NCI-H69 (cell line): ENCODE measurements at regions not wholly inside any gene's neighbourhood (a gene's known extent, or its start where the extent isn't known, plus 50 kb on each side); places are given as distances from the start of the nearest gene placed in this dataset.

Experiments
- DNase-seq: peaks from one replicate; lab custom pipeline; 2025; lab: John Stamatoyannopoulos, UW

DNA sequence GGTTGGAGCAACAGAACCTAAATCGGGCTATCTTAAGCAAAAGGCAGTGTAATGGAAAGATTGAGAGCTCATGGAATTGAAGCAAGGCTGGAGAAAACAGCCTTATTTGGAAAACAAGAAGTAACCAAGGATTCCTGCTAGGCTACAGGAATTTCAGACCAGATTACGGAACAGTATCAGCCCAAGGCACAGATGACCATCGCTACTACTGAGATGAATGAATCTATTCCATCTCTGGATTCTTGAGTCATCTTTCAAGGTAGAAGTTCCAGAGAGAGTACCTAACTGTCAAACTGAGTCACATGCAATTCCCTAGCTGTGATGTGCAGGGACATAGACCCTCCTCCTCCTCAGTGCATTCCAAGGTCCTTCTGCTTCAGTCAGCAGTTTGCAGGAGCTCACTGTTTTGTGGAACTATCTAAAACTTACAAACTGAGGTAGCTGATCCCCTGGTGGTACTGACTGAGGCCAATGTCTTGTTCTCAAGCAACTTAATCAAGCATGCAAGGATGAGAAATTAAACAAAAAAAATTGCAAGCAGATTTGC is 62.0 kb upstream of the SMLR1 start:
- DNase-seq, result no peak

DNA sequence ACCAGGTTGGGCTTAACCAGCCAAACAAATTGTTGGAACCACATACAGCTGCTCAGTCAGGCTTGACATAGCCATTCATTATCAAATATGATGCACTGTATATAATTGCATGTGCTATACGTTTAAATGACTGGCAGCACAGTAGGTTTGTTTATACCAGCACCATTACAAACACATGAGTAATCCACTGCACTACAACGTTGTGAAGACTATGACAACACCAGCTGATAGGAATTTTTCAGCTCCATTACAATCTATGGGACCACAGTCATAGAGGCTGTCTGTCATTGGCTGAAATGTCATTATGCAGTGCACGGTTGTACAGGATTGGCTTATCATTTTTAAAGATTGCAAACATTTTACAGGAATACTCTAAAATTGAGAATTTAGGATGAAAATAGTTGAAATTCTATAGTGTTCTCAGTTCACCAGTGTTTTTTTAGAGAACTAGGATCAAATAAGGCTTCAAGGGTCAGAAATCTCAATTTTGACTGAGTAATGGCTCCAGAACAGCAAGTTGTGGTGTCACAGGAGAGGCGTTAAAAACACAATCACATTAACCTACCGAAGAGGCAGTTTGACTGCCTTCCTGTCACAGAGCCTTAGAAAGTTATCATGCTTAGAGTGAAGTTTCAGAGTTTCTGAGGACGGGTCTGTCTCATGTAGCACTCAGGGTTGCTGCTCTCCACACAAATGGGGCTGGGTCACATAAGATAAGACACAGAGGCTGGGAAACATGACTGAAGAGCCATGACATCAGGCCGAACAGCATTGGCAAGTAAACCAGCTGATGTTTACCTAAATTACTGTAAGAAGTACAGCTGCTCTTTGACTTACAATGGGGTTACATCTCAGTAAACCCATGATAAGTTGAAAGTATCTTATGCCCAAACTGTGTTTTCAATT is 60.7 kb upstream of the SMLR1 start:
- DNase-seq, result no peak

DNA sequence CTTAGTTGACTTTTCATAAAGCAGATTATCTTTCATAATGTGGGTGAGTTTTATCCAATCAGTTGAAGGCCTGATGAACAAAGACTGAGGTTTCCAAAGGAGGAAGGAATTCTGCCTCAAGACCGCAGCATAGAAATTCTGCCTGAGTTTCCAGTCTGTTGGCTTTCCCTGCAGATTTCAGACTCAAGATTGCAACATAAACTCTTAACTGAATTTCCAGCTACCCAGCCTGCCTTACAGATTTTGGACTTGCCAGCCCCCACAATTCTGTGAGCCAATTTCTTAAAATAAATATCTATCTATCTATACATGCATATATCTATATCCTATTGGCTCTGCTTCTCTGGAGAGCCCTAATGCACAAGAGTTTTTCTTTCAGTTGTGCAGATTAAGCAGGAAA is 57.3 kb upstream of the SMLR1 start:
- DNase-seq, result no peak

DNA sequence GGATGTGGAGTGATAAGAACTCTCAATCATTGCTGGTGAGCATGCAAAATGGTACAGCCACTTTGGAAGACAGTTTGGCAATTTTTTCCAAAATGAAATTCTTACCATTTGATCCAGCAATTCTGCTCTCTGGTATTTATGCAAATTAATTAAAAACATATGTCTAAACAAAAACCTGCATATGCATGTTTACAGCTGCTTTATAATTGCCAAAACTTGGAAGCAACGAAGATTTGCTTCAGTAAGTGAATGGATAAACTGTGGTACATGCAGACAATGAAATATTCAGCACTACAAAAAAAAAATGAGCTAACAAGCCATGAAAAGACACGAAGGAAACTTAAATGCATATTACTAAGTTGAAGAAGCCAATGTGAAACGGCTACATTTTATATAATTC is 55.5 kb upstream of the SMLR1 start:
- DNase-seq, result no peak

DNA sequence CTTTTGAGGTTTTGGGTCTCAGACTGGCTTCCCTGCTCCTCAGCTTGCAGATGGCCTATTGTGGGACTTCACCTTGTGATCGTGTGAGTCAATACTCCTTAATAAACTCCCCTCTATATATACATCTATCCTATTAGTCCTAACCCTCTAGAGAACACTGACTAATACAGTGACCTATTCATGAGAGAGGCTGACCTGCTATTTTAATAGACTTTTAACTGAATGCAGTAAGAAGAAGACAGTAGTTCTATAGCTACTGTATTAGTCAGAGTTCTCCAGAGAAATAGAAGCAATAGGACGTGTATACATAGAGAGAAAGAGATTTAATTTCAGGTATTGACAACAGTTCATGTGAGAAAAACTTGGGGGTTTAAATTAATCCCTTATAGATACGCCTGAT is 53.3 kb upstream of the SMLR1 start:
- no peak for DNase-seq

DNA sequence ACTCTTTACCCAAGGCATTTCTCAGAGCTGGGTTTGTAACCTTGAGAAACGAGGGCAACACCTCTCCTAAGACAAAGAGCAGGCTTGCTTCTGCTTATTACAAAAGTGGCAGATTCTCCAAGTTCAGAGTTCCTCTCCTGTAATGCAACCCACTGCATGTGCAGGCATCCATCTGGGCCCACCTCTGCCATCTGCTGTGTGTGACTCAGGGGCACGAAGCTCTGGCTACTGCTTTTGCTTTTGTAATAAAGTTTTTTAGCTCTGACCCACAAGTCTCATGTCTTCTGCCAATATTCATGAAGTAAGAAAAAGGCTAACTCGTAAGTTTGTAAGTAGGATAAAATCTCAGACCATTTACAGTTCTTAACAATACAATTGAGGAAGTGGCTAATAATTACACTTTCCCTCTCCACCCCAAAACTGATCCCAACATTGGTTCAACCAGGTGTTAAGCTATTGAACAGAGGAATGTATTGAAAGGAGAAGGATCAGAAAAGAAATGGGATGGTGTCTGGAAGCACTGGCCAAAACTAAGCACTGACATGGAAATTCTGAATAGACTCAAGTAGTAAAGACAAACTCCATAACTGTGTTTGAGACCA is 51.7 kb upstream of the SMLR1 start:
- DNase-seq, result no peak

DNA sequence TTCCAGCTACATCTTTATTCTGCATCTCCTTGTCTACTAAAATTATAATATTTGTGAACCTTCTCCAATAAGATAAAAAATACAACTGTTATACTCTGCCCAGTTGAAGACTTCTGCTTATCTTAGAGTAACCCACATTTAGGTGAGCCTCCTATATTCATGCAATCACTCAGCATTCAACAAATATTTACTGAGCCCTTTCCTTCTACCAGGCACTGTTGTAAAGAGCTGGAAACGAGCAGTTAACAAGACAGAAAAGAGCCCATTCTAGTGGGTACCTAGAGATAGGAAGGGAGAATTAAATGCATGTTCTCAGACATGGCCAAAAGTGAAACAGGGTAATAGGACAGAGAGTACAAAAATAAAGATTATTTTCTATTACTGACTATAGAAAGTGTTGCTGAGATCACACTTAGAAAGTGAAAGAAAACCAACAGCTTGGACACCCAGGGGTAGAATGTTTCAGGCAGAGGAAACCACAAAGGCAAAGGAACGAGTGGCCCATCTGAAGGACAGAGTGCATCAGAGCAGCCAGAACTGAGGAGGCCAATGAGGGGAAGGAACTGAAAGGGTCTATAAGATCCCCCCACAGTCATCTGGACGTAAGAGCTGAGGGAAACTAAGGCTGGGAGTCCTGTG is 50.8 kb upstream of the SMLR1 start:
- no peak for DNase-seq
